ENCODE measurements at regions not wholly inside any gene's neighbourhood (a gene's known extent, or its start where the extent isn't known, plus 50 kb on each side); places are given as distances from the start of the nearest gene placed in this dataset.

GRCh38 chr11:121722431-121723245 lies 269.9 kb upstream of the SORL1-AS1 start (continued):
- TF ChIP-seq, protein P1, sequence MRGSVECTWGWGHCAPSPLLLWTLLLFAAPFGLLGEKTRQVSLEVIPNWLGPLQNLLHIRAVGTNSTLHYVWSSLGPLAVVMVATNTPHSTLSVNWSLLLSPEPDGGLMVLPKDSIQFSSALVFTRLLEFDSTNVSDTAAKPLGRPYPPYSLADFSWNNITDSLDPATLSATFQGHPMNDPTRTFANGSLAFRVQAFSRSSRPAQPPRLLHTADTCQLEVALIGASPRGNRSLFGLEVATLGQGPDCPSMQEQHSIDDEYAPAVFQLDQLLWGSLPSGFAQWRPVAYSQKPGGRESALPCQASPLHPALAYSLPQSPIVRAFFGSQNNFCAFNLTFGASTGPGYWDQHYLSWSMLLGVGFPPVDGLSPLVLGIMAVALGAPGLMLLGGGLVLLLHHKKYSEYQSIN (CRISPR knock-in tag; IDR thresholded peaks at IDR 0.05; ENCODE audit: borderline replicate concordance) = no peak
- TF ChIP-seq AHDC1 (CRISPR knock-in tag; IDR thresholded peaks at IDR 0.05; ENCODE audit: borderline replicate concordance) = 0 out of 2 replicates have a peak, but pooled peaks have one; percentile 49
- TF ChIP-seq RERE (CRISPR knock-in tag; IDR thresholded peaks at IDR 0.05; ENCODE audit: low read depth) = 0 out of 2 replicates have a peak, but pooled peaks have one; percentile 58
- peak; percentile 82; the same call in 1 of the 2 replicates for TF ChIP-seq HINFP (CRISPR knock-in tag; IDR thresholded peaks at IDR 0.05; ENCODE audit: low read depth)
- TF ChIP-seq KAT7 (CRISPR knock-in tag; IDR thresholded peaks at IDR 0.05; ENCODE audit: borderline replicate concordance) = no peak
- no peak for TF ChIP-seq ZNF569 (CRISPR knock-in tag; IDR thresholded peaks at IDR 0.05; ENCODE audit: borderline replicate concordance)
- TF ChIP-seq ZNF660 (CRISPR knock-in tag; IDR thresholded peaks at IDR 0.05; ENCODE audit: borderline replicate concordance, low read depth) = 0 out of 2 replicates have a peak, but pooled peaks have one; percentile 66
- TF ChIP-seq ZNF33B (CRISPR knock-in tag; IDR thresholded peaks at IDR 0.05) = no peak
- peak; percentile 66; the same call in 1 of the 2 replicates for TF ChIP-seq SRY (CRISPR knock-in tag; IDR thresholded peaks at IDR 0.05)
- TF ChIP-seq ISX (CRISPR knock-in tag; conservative IDR thresholded peaks at IDR 0.05) = no peak
- peak; percentile 91; the same call in 1 of the 2 replicates for TF ChIP-seq ZNF607 (CRISPR knock-in tag; IDR thresholded peaks at IDR 0.05; ENCODE audit: borderline replicate concordance)
- TF ChIP-seq NR2F2 (IDR thresholded peaks at IDR 0.05; ENCODE audit: borderline replicate concordance, low read depth) = no peak
- no peak for TF ChIP-seq TAF15 (IDR thresholded peaks at IDR 0.05; ENCODE audit: low read depth, low read length, poor library complexity, severe bottlenecking)

Data from HepG2 (cell line).